ENCODE measurements at regions not wholly inside any gene's neighbourhood (a gene's known extent, or its start where the extent isn't known, plus 50 kb on each side); places are given as distances from the start of the nearest gene placed in this dataset.
A peak's percentile ranks its signal among the peaks of the same experiment; 100 is the strongest.
"Not testable (repeated sequence)": the region's sequence is repeated elsewhere in the genome, so short reads cannot be mapped to it uniquely, and the experiment has no call there.

DNA sequence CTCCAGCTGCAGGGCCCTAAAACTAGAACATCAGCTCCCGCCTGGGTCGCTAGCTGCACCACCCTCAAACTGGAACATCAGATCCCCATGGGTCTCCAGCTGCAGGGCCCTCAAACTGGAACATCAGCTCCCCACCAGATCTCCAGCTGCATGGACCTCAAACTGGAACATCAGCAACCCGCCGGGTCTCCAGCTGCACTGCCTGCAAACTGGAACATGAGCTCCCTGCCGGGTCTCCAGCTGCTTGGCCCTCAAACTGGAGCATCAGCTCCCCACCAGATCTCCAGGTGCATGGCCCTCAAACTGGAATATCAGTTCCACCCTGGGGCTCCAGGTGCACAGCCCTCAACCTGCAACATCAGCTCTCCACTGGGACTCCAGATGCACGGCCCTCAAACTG is 82.7 kb downstream of the TFRC start:
- H3K27me3 ChIP-seq, result not testable (repeated sequence)

DNA sequence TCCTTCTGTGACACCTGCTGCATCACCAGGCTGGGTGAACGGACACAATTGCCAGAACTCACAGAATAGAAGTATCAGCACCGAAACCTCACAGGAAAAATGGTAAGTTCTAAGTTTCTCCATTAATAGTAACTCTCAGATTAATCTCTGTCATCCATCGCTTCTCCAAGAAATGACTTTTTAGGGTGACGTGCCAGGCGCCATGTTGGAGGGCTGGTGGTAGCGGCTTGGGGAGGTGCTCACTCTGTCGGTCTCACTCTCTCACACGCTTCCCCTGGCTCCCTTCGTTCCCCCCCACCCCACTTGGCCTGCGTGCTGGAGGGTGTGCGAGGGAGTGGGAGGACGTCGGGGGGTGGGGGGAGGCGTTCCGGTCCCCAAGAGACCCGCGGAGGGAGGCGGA is 85.6 kb downstream of the TFRC start:
- DNase-seq (ENCODE audit: low read depth in 1 of 2, low spot score in 1 of 2); H3K9me3 ChIP-seq (ENCODE audit: low read depth); H3K4me3 ChIP-seq; H3K4me1 ChIP-seq (ENCODE audit: low read depth); H3K27ac ChIP-seq; H3K27me3 ChIP-seq; H3K36me3 ChIP-seq: not testable (repeated sequence)

More for the DNA sequence above, 82.7 kb downstream of the TFRC start:
- not testable (repeated sequence) for H3K4me1 ChIP-seq (ENCODE audit: low read depth); H3K9me3 ChIP-seq (ENCODE audit: low read depth); H3K4me3 ChIP-seq; H3K27ac ChIP-seq; H3K36me3 ChIP-seq; DNase-seq (ENCODE audit: low read depth in 1 of 2, low spot score in 1 of 2)

DNA sequence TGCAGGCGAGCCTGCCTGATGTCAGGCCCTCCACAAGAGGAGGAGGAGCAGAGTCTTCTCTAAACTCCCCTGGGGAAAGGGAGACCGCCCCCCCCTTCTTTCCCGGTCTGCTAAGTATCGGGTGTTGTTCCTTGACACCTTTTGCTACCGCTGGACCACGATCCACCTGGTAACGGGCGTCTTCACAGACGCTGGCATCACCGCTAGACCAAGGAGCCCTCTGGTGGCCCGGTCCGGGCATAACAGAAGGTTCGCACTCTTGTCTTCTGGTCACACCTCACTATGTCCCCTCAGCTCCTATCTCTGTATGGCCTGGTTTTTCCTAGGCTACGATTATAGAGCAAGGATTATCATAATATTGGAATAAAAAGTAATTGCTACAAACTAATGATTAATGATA is 86.0 kb upstream of the TNK2 start:
- peak; percentile 20 to 29 for DNase-seq (ENCODE audit: low read depth in 1 of 2, low spot score in 1 of 2)

DNA sequence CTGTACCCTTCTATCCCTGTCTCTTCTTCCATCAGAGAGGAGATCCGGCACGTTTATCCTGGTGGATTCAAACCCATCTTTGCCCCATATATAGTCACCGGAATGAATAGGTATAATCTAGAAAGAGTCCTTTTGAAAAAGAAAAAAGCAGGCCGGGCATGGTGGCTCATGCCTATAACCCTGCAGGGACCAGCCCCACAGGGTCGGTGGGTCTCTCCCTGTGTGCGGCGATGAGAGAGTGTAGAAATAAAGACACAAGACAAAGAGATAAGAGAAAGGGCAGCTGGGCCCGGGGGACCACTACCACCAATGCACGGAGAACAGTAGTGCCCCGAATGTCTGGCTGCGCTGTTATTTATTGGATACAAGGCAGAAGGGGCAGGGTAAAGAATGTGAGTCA is 85.3 kb upstream of the TNK2 start:
- not testable (repeated sequence) for H3K4me1 ChIP-seq (ENCODE audit: low read depth); H3K4me3 ChIP-seq; H3K27ac ChIP-seq; H3K9me3 ChIP-seq (ENCODE audit: low read depth); DNase-seq (ENCODE audit: low read depth in 1 of 2, low spot score in 1 of 2); H3K27me3 ChIP-seq; H3K36me3 ChIP-seq

More for the DNA sequence above, 86.0 kb upstream of the TNK2 start:
- not testable (repeated sequence) for H3K4me1 ChIP-seq (ENCODE audit: low read depth); H3K9me3 ChIP-seq (ENCODE audit: low read depth); H3K27ac ChIP-seq; H3K36me3 ChIP-seq; H3K27me3 ChIP-seq; H3K4me3 ChIP-seq
- TF ChIP-seq, protein P1, sequence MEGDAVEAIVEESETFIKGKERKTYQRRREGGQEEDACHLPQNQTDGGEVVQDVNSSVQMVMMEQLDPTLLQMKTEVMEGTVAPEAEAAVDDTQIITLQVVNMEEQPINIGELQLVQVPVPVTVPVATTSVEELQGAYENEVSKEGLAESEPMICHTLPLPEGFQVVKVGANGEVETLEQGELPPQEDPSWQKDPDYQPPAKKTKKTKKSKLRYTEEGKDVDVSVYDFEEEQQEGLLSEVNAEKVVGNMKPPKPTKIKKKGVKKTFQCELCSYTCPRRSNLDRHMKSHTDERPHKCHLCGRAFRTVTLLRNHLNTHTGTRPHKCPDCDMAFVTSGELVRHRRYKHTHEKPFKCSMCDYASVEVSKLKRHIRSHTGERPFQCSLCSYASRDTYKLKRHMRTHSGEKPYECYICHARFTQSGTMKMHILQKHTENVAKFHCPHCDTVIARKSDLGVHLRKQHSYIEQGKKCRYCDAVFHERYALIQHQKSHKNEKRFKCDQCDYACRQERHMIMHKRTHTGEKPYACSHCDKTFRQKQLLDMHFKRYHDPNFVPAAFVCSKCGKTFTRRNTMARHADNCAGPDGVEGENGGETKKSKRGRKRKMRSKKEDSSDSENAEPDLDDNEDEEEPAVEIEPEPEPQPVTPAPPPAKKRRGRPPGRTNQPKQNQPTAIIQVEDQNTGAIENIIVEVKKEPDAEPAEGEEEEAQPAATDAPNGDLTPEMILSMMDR (IDR thresholded peaks at IDR 0.05; ENCODE audit: low read depth, low read length), result peak; percentile 9

DNA sequence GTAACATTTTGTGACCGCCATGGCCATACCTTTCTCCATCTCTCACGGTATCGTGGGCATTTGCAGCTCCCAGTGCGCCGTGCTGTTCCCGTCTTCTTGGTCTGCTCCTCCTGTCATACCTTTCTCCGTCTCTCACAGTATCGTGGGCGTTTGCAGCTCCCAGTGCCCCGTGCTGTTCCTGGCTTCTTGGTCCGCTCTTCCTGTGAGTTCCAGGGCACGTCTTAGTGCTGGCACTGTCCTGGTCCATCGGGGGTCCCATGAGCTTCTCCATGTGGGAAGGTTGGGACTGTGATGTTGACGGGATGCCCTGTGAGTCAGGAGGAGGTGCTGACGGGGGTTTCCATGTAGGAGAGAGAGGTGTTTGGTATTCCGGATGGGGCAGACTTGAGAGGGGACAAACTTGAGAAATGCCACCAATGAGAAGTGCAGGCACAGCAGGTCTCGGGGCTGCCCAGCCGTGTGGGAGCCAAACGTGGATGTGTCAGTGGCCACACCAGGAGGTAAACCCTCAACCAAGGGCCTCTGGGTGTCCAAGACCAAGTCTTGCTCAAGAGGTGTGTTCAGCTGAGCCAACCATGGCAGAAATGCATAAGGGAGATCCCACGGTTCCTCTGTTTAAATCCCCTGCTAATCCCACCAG is 84.7 kb upstream of the TNK2 start:
- not testable (repeated sequence) for H3K4me1 ChIP-seq (ENCODE audit: low read depth); H3K36me3 ChIP-seq; H3K27ac ChIP-seq; H3K9me3 ChIP-seq (ENCODE audit: low read depth); H3K27me3 ChIP-seq; H3K4me3 ChIP-seq; DNase-seq (ENCODE audit: low read depth in 1 of 2, low spot score in 1 of 2)

GRCh38 chr3:195991986-195992385 is 83.6 kb upstream of the TNK2 start:
- not testable (repeated sequence) for H3K9me3 ChIP-seq (ENCODE audit: low read depth); H3K4me1 ChIP-seq (ENCODE audit: low read depth); H3K27ac ChIP-seq; DNase-seq (ENCODE audit: low read depth in 1 of 2, low spot score in 1 of 2); H3K27me3 ChIP-seq; H3K4me3 ChIP-seq; H3K36me3 ChIP-seq

- H3K4me3 ChIP-seq; DNase-seq (ENCODE audit: low read depth in 1 of 2, low spot score in 1 of 2): not testable (repeated sequence)
Observed at GRCh38 chr3:195991243-195991642, 82.9 kb upstream of the TNK2 start.

GRCh38 chr3:195990841-195991174 is 82.5 kb upstream of the TNK2 start:
- not testable (repeated sequence) for H3K27ac ChIP-seq; H3K27me3 ChIP-seq; H3K4me1 ChIP-seq (ENCODE audit: low read depth); DNase-seq (ENCODE audit: low read depth in 1 of 2, low spot score in 1 of 2); H3K9me3 ChIP-seq (ENCODE audit: low read depth); H3K36me3 ChIP-seq
- peak overlapping the region; percentile 61 for H3K4me3 ChIP-seq

More at GRCh38 chr3:195991243-195991642, 82.9 kb upstream of the TNK2 start:
- H3K4me1 ChIP-seq (ENCODE audit: low read depth); H3K36me3 ChIP-seq; H3K27me3 ChIP-seq; H3K9me3 ChIP-seq (ENCODE audit: low read depth); H3K27ac ChIP-seq: not testable (repeated sequence)

DNA sequence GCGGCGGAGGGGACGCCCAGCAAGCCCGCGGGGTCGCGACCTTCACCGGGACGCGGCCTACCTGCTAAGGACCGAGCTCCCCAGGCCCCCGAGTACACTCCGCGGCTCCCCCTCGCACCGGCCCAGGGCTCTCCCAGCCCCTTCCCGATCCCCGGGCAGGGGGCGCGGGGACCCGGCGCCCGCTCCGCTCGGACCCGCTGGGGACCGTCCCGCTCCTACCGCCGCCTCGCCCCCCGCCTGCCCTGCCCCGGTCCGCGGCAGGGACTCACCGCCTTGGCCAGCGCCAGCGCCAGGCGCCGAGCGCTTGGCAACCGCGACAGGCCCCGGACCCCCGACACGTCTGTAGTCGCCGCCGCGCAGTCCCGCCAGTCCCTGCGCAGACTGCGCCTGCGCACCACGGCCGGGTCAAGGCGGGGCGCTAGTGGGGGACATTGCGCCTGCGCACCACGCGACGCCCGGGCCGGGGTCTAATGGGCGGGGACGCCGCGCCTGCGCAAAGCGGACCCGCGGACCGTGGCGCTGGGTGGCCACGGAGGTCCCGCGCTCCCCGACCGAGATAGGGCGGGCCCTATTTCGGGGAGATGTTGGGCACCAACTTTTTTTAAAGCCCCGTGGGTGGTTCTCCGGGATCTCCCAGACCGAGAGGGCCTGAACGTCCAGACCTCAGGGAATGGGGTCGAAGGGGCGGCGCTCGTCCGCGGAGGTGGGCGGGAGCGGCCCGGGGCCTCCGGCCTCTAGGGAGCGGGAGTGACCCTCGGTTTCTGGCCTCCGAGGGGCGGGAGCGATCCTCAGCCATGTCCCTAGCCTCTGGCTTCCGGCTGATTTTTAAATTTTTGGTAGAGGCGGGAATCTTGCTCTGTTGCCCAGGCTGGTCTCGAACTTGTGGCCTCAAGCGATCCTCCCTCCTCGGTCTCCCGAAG is 81.8 kb upstream of the TNK2 start:
- Histone ChIP-seq H3K4me3 (peak overlapping the region; percentile 61), H3K27ac (peak overlapping the region; percentile 78)
- peak; percentile 84 to 93 for DNase-seq (ENCODE audit: low read depth in 1 of 2, low spot score in 1 of 2)
- H3K4me1 ChIP-seq (ENCODE audit: low read depth); H3K36me3 ChIP-seq; H3K9me3 ChIP-seq (ENCODE audit: low read depth); H3K27me3 ChIP-seq: not testable (repeated sequence)

DNA sequence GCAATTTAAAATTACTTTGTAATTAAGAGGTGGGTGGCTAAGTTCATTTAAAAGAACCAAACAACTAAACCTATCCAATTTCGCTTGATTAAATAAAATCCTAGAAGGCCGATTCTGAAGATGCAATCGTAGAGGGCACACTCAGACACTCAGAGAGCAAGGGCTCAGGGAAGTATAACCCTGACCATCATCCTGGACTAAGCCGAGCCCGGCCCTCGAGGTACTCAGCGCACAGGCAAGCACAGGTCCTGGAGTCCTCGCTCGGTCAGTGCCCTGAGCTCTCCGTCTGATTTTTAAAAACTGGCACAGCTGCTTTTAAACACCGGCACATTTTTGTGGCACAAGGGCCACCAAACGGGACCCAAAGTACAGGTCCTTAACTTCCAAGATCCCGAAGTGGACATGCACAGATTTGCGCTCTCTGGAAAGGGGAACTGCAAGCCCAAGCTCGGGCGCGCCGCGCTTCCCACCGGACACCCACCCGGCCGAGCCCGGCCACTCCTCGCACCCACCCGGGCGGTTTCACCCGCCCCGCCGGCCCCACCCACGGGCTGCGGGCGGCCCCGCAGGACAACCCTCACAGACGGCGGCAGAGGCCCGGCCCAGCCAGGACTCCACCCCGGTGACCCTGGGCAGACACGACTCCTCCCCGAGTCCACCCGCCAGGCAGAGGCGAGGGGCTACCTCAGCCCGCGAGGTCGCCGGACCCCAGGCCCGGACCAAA is 81.0 kb upstream of the TNK2 start:
- H3K4me3 ChIP-seq, result peak overlapping the region; percentile 61
- not testable (repeated sequence) for H3K9me3 ChIP-seq (ENCODE audit: low read depth); H3K4me1 ChIP-seq (ENCODE audit: low read depth); H3K27ac ChIP-seq; H3K27me3 ChIP-seq; H3K36me3 ChIP-seq
- DNase-seq (ENCODE audit: low read depth in 1 of 2, low spot score in 1 of 2), result peak; percentile 10 to 32

GRCh38 chr3:195988764-195989163 is 80.4 kb upstream of the TNK2 start:
- not testable (repeated sequence) for H3K4me1 ChIP-seq (ENCODE audit: low read depth); H3K4me3 ChIP-seq; H3K9me3 ChIP-seq (ENCODE audit: low read depth)

GRCh38 chr3:195987001-195987400 is 78.7 kb upstream of the TNK2 start:
- not testable (repeated sequence) for H3K9me3 ChIP-seq (ENCODE audit: low read depth); H3K27me3 ChIP-seq; H3K4me1 ChIP-seq (ENCODE audit: low read depth); DNase-seq (ENCODE audit: low read depth in 1 of 2, low spot score in 1 of 2); H3K27ac ChIP-seq; H3K4me3 ChIP-seq; H3K36me3 ChIP-seq

More at GRCh38 chr3:195988764-195989163, 80.4 kb upstream of the TNK2 start:
- not testable (repeated sequence) for H3K27me3 ChIP-seq; DNase-seq (ENCODE audit: low read depth in 1 of 2, low spot score in 1 of 2); H3K36me3 ChIP-seq; H3K27ac ChIP-seq

DNA sequence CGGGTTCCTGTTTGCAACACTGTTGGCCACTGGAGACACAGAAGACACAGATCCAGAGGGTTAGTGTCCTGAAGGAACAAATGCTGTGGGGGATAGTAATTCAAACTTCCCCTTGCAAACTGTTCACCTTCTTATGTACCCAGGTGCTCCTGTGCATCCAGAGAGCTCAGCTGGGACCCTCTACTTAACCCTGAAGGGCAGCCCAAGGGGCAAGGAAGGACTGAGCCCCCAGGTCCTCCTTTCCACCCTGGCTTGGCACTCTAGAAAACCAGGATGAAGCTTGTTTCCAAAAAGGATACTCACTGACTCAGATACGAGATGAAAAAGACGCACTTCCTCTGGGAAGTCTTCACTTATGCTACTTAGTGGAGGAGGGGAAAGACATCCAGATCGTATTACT is 78.2 kb upstream of the TNK2 start:
- not testable (repeated sequence) for H3K4me1 ChIP-seq (ENCODE audit: low read depth); H3K4me3 ChIP-seq; H3K36me3 ChIP-seq; H3K9me3 ChIP-seq (ENCODE audit: low read depth); H3K27ac ChIP-seq; H3K27me3 ChIP-seq; DNase-seq (ENCODE audit: low read depth in 1 of 2, low spot score in 1 of 2)
